ENCODE measurements at regions not wholly inside any gene's neighbourhood (a gene's known extent, or its start where the extent isn't known, plus 50 kb on each side); places are given as distances from the start of the nearest gene placed in this dataset.

GRCh38 chr12:118742431-118742830, 238.9 kb upstream of the SRRM4 start:
- no peak for DNase-seq (ENCODE audit: low read depth, low spot score)
- Histone ChIP-seq H3K36me3 (ENCODE audit: control insufficient read depth in 1 of 2, insufficient read depth in 2 of 2, low read length in 2 of 2) (no peaks in the 10 kb centered on the region), H3K27ac (ENCODE audit: low read depth, low read length) (no peak overlapping the region), H3K79me2 (ENCODE audit: insufficient read depth, low read length) (no peaks in the 10 kb centered on the region), H2AFZ (ENCODE audit: low read depth, low read length, poor library complexity, severe bottlenecking) (no peak overlapping the region), H3K4me2 (ENCODE audit: low read length) (no peak overlapping the region), H4K20me1 (ENCODE audit: insufficient read depth) (no peaks in the 10 kb centered on the region), H3K4me1 (ENCODE audit: control insufficient read depth in 1 of 2, insufficient read depth in 2 of 2, low read length in 2 of 2) (no peaks in the 10 kb centered on the region), H3K27me3 (ENCODE audit: insufficient read depth, low read length) (no peaks in the 10 kb centered on the region), H3K9me2 (ENCODE audit: insufficient read depth) (no peaks in the 10 kb centered on the region), H3K9ac (ENCODE audit: low read length) (no peak overlapping the region), H3K4me3 (replicated peaks in 1 of 2; ENCODE audit: low read depth in 1 of 2, low read length in 2 of 2) (no peak overlapping the region), H3K9me3 (ENCODE audit: control insufficient read depth in 1 of 2, insufficient read depth in 1 of 2, low read depth in 1 of 2, low read length in 2 of 2) (no peaks in the 10 kb centered on the region)
- BruUV-seq (replicated peaks): no TSS peak
- TF ChIP-seq EGR1 (IDR thresholded peaks at IDR 0.05; ENCODE audit: low read depth) (no peak), SIN3A (IDR thresholded peaks at IDR 0.05; ENCODE audit: low read depth) (no peak), JUND (IDR thresholded peaks at IDR 0.05) (no peak), SP1 (IDR thresholded peaks at IDR 0.05; ENCODE audit: low read depth) (no peak), YY1 (IDR thresholded peaks at IDR 0.05; ENCODE audit: extremely low read depth, insufficient replicate concordance, low read depth, low read length) (no peak), POLR2A (IDR thresholded peaks at IDR 0.05; ENCODE audit: borderline replicate concordance, extremely low read depth, insufficient read depth, insufficient read length) (no peak), CEBPB (IDR thresholded peaks at IDR 0.05; ENCODE audit: low read depth) (no peak)
- ChIA-PET RAD21 (ENCODE audit: low non-redundant PET in 1 of 2, low total read pairs in 2 of 2, uncharacterized antibody in 2 of 2, unreplicated experiment in 2 of 2) (no interaction called here), CTCF (no interaction called here), POLR2A (no interaction called here)
- intact Hi-C loops (cut with micrococcal nuclease): no loop called here
- no peak for ATAC-seq

GRCh38 chr12:118743896-118744700, 237.2 kb upstream of the SRRM4 start:
- no peaks in the 10 kb centered on the region for H3K79me2 ChIP-seq (ENCODE audit: insufficient read depth, low read length)
- H3K4me1 ChIP-seq (ENCODE audit: control insufficient read depth in 1 of 2, insufficient read depth in 2 of 2, low read length in 2 of 2): no peaks in the 10 kb centered on the region
- BruUV-seq (replicated peaks): no TSS peak
- no peak overlapping the region for H3K27ac ChIP-seq (ENCODE audit: low read depth, low read length)
- H3K36me3 ChIP-seq (ENCODE audit: control insufficient read depth in 1 of 2, insufficient read depth in 2 of 2, low read length in 2 of 2): no peaks in the 10 kb centered on the region
- H3K27me3 ChIP-seq (ENCODE audit: insufficient read depth, low read length): no peaks in the 10 kb centered on the region
- H3K9me3 ChIP-seq (ENCODE audit: control insufficient read depth in 1 of 2, insufficient read depth in 1 of 2, low read depth in 1 of 2, low read length in 2 of 2): no peaks in the 10 kb centered on the region
- POLR2A ChIA-PET: no interaction called here
- H3K4me3 ChIP-seq (replicated peaks in 1 of 2; ENCODE audit: low read depth in 1 of 2, low read length in 2 of 2): no peak overlapping the region
- intact Hi-C loops (cut with micrococcal nuclease): no loop called here
- ATAC-seq (no peak), DNase-seq (ENCODE audit: low read depth, low spot score) (no peak)
- H3K9me2 ChIP-seq (ENCODE audit: insufficient read depth): no peaks in the 10 kb centered on the region
- H4K20me1 ChIP-seq (ENCODE audit: insufficient read depth): no peaks in the 10 kb centered on the region
- H3K4me2 ChIP-seq (ENCODE audit: low read length): no peak overlapping the region
- no peak overlapping the region for H3K9ac ChIP-seq (ENCODE audit: low read length)
- CTCF ChIA-PET: no interaction called here
- RAD21 ChIA-PET (ENCODE audit: low non-redundant PET in 1 of 2, low total read pairs in 2 of 2, uncharacterized antibody in 2 of 2, unreplicated experiment in 2 of 2): no interaction called here
- no peak overlapping the region for H2AFZ ChIP-seq (ENCODE audit: low read depth, low read length, poor library complexity, severe bottlenecking)
- TF ChIP-seq EZH2 (IDR thresholded peaks at IDR 0.05) (no peak), EZH2phosphoT487 (IDR thresholded peaks at IDR 0.05; ENCODE audit: borderline replicate concordance) (no peak), EGR1 (IDR thresholded peaks at IDR 0.05; ENCODE audit: low read depth) (no peak), SP1 (IDR thresholded peaks at IDR 0.05; ENCODE audit: low read depth) (no peak), SRF (IDR thresholded peaks at IDR 0.05; ENCODE audit: low read depth) (no peak), POLR2A (IDR thresholded peaks at IDR 0.05; ENCODE audit: borderline replicate concordance, extremely low read depth, insufficient read depth, insufficient read length) (no peak), CEBPB (IDR thresholded peaks at IDR 0.05; ENCODE audit: low read depth) (no peak), ELF1 (IDR thresholded peaks at IDR 0.05; ENCODE audit: borderline replicate concordance, low read depth) (no peak), ZNF274 (IDR thresholded peaks at IDR 0.05; ENCODE audit: low read depth, low read length) (no peak), ZFX (IDR thresholded peaks at IDR 0.05) (no peak), FOSL1 (IDR thresholded peaks at IDR 0.05; ENCODE audit: low read depth) (no peak)
- TF ChIP-seq, protein P1, sequence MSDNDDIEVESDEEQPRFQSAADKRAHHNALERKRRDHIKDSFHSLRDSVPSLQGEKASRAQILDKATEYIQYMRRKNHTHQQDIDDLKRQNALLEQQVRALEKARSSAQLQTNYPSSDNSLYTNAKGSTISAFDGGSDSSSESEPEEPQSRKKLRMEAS (IDR thresholded peaks at IDR 0.05): no peak
- TF ChIP-seq, protein P2, sequence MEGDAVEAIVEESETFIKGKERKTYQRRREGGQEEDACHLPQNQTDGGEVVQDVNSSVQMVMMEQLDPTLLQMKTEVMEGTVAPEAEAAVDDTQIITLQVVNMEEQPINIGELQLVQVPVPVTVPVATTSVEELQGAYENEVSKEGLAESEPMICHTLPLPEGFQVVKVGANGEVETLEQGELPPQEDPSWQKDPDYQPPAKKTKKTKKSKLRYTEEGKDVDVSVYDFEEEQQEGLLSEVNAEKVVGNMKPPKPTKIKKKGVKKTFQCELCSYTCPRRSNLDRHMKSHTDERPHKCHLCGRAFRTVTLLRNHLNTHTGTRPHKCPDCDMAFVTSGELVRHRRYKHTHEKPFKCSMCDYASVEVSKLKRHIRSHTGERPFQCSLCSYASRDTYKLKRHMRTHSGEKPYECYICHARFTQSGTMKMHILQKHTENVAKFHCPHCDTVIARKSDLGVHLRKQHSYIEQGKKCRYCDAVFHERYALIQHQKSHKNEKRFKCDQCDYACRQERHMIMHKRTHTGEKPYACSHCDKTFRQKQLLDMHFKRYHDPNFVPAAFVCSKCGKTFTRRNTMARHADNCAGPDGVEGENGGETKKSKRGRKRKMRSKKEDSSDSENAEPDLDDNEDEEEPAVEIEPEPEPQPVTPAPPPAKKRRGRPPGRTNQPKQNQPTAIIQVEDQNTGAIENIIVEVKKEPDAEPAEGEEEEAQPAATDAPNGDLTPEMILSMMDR (IDR thresholded peaks at IDR 0.05 in 2 of 3, conservative IDR thresholded peaks at IDR 0.05 in 1 of 3; ENCODE audit: borderline replicate concordance in 1 of 3, insufficient read depth in 1 of 3, low read depth in 2 of 3, low read length in 2 of 3): no peak

All from HCT116 (cell line).